Thyroid gland (tissue), 4 donors: ENCODE measurements at regions not wholly inside any gene's neighbourhood (a gene's known extent, or its start where the extent isn't known, plus 50 kb on each side); places are given as distances from the start of the nearest gene placed in this dataset.

Experiments
- POLR2A ChIP-seq, 2 donors: fragments of 450-650 bp; IDR thresholded peaks; one replicate each; pipeline ENCODE4 v1.6.1; 2017; ENCODE audit warnings: antibody characterized with exemption in 2 of 2, mild to moderate bottlenecking in 2 of 2, moderate library complexity in 1 of 2
- TF ChIP-seq, protein P1 (sequence below), 6 experiments: fragments of 200-600 bp in 3 of 6; fragments of 450-650 bp in 3 of 6; sonication (generic) in 3 of 6; IDR thresholded peaks; one replicate each; pipeline ENCODE4 v1.5.1; 2016 to 2019; ENCODE audit warnings: antibody characterized with exemption in 6 of 6, mild to moderate bottlenecking in 2 of 6, inconsistent platforms in 1 of 6, moderate library complexity in 1 of 6

DNA sequence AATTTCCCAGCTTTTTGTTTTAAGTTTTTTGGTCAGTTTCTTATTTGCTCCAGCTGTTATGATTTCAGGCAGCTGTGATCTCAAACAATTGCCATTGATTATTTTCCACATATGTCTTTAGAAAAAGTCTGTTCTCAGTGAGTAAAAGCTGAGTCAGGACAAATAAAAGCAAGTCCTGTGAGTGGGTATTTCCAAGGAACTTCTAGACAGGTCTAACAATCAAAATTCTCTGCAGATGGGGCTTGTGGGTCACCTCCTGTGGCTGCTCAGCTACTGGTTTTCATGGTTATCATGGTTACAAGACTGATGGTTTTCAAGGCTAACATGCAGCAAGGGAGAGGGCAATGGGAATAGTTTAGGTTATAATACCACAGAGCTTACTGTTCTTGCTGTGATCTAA is 585.7 kb downstream of the LMO4 start:
- TF ChIP-seq, protein P1, sequence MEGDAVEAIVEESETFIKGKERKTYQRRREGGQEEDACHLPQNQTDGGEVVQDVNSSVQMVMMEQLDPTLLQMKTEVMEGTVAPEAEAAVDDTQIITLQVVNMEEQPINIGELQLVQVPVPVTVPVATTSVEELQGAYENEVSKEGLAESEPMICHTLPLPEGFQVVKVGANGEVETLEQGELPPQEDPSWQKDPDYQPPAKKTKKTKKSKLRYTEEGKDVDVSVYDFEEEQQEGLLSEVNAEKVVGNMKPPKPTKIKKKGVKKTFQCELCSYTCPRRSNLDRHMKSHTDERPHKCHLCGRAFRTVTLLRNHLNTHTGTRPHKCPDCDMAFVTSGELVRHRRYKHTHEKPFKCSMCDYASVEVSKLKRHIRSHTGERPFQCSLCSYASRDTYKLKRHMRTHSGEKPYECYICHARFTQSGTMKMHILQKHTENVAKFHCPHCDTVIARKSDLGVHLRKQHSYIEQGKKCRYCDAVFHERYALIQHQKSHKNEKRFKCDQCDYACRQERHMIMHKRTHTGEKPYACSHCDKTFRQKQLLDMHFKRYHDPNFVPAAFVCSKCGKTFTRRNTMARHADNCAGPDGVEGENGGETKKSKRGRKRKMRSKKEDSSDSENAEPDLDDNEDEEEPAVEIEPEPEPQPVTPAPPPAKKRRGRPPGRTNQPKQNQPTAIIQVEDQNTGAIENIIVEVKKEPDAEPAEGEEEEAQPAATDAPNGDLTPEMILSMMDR (IDR thresholded peaks at IDR 0.05): no peak
- TF ChIP-seq POLR2A (IDR thresholded peaks at IDR 0.05): no peak
